ENCODE measurements at regions not wholly inside any gene's neighbourhood (a gene's known extent, or its start where the extent isn't known, plus 50 kb on each side); places are given as distances from the start of the nearest gene placed in this dataset.

DNA sequence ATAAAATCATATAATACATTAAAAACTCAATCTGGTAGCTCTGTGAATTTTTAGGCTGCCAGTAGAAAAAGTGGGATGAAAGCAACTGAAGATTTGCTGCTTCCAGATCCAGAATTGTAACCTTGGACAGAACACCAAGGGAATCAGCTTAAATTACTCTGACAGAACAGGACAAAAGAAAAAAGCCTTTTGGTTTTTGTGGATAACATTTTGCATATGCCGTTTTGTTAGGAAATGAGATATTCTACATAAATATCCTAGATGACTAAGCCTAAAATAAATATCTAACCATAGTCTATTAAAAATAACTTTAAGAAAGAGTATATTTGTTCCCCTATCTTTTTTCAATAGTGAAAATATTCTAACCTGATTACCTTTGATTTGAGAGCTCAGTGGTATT, 148.7 kb upstream of the DOCK10 start:
- BruUV-seq (replicated peaks) = no TSS peak
- Histone ChIP-seq H3K27ac (ENCODE audit: extremely low read depth, low read depth, low read length) (no peak overlapping the region), H3K36me3 (ENCODE audit: control insufficient read depth, insufficient read depth, low read length) (no peaks in the 10 kb centered on the region), H3K9me1 (ENCODE audit: control insufficient read depth, insufficient read depth, low read length) (no peaks in the 10 kb centered on the region), H4K20me1 (replicated peaks; ENCODE audit: control insufficient read depth, insufficient read depth, low read length) (no peaks in the 10 kb centered on the region), H3K9me3 (replicated peaks; ENCODE audit: control insufficient read depth, insufficient read depth, low read depth, low read length) (no peaks in the 10 kb centered on the region; the same call in 1 of the 2 replicates), H3K4me3 (no peak overlapping the region), H3K9ac (ENCODE audit: insufficient read depth in 1 of 2, low read depth in 2 of 2, low read length in 2 of 2) (no peak overlapping the region), H3K4me1 (replicated peaks in 1 of 2; ENCODE audit: control insufficient read depth in 2 of 2, insufficient read depth in 2 of 2, low read length in 2 of 2) (no peaks in the 10 kb centered on the region), H3K4me2 (ENCODE audit: insufficient read depth, low read length) (no peak overlapping the region), H2AFZ (ENCODE audit: low read depth, low read length) (no peak overlapping the region), H3K79me2 (ENCODE audit: control insufficient read depth, insufficient read depth, low read length) (no peaks in the 10 kb centered on the region), H3K27me3 (ENCODE audit: control insufficient read depth in 2 of 2, insufficient read depth in 2 of 2, low read length in 2 of 2) (no peaks in the 10 kb centered on the region)
- intact Hi-C loops (cut with micrococcal nuclease) (no loop called here), in situ Hi-C loops (cut with MboI) (no loop called here)
- ChIA-PET POLR2A (no interaction called here), CTCF (ENCODE audit: low intra/inter-chr PET ratio) (no interaction called here)
- ATAC-seq (no peak), FAIRE-seq (no peak), DNase-seq (ENCODE audit: extremely low read depth in 1 of 4, low spot score in 3 of 4) (no peak)
- TF ChIP-seq ZNF785 (CRISPR knock-in tag; IDR thresholded peaks at IDR 0.05) (no peak), GMEB1 (CRISPR knock-in tag; IDR thresholded peaks at IDR 0.05) (no peak), C11orf30 (IDR thresholded peaks at IDR 0.05; ENCODE audit: low read depth) (no peak), SMC3 (conservative IDR thresholded peaks at IDR 0.05; ENCODE audit: insufficient read depth, low read depth, low read length) (no peak), HDAC3 (IDR thresholded peaks at IDR 0.05; ENCODE audit: borderline replicate concordance, partially characterized antibody) (no peak), ZNF324 (CRISPR knock-in tag; IDR thresholded peaks at IDR 0.05) (no peak), POLR2AphosphoS5 (IDR thresholded peaks at IDR 0.05; ENCODE audit: control insufficient read depth, insufficient read depth, low read depth, low read length) (no peak), FOXK1 (CRISPR knock-in tag; IDR thresholded peaks at IDR 0.05; ENCODE audit: borderline replicate concordance) (no peak)
- TF ChIP-seq, protein P1, sequence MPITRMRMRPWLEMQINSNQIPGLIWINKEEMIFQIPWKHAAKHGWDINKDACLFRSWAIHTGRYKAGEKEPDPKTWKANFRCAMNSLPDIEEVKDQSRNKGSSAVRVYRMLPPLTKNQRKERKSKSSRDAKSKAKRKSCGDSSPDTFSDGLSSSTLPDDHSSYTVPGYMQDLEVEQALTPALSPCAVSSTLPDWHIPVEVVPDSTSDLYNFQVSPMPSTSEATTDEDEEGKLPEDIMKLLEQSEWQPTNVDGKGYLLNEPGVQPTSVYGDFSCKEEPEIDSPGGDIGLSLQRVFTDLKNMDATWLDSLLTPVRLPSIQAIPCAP (CRISPR knock-in tag; IDR thresholded peaks at IDR 0.05; ENCODE audit: borderline replicate concordance) = no peak
- TF ChIP-seq, protein P2, sequence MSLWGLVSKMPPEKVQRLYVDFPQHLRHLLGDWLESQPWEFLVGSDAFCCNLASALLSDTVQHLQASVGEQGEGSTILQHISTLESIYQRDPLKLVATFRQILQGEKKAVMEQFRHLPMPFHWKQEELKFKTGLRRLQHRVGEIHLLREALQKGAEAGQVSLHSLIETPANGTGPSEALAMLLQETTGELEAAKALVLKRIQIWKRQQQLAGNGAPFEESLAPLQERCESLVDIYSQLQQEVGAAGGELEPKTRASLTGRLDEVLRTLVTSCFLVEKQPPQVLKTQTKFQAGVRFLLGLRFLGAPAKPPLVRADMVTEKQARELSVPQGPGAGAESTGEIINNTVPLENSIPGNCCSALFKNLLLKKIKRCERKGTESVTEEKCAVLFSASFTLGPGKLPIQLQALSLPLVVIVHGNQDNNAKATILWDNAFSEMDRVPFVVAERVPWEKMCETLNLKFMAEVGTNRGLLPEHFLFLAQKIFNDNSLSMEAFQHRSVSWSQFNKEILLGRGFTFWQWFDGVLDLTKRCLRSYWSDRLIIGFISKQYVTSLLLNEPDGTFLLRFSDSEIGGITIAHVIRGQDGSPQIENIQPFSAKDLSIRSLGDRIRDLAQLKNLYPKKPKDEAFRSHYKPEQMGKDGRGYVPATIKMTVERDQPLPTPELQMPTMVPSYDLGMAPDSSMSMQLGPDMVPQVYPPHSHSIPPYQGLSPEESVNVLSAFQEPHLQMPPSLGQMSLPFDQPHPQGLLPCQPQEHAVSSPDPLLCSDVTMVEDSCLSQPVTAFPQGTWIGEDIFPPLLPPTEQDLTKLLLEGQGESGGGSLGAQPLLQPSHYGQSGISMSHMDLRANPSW (CRISPR knock-in tag; IDR thresholded peaks at IDR 0.05) = no peak
- 0% methylated on average over 1 of the region's 1 CpG for WGBS (ENCODE audit: insufficient coverage, low coverage, missing lambda C conversion rate)
